ENCODE measurements at regions not wholly inside any gene's neighbourhood (a gene's known extent, or its start where the extent isn't known, plus 50 kb on each side); places are given as distances from the start of the nearest gene placed in this dataset.
A peak's percentile ranks its signal among the peaks of the same experiment; 100 is the strongest.

- H2BK15ac ChIP-seq (replicated peaks; ENCODE audit: low read depth): no peak overlapping the region
- H2BK120ac ChIP-seq (ENCODE audit: low read depth, low read length): no peak overlapping the region
- no peak overlapping the region for H4K8ac ChIP-seq (ENCODE audit: low read depth, low read length)
- DNase-seq: peak; percentile 86
- no peak overlapping the region for H4K5ac ChIP-seq (ENCODE audit: low read length)
- no peaks in the 10 kb centered on the region for H3K79me1 ChIP-seq (ENCODE audit: low read length)
- no CpG with 5 or more reads among the region's 3 CpGs for WGBS (ENCODE audit: extremely low coverage, insufficient coverage, low lambda C conversion rate)
- no peak overlapping the region for H3K4me3 ChIP-seq (ENCODE audit: low read length)
- no peaks in the 10 kb centered on the region for H3K4me1 ChIP-seq (ENCODE audit: control insufficient read depth, low read depth, low read length)
- H3K4me2 ChIP-seq (ENCODE audit: low read length): no peak overlapping the region
- H3K27ac ChIP-seq (ENCODE audit: low read depth, low read length): no peak overlapping the region
- no peaks in the 10 kb centered on the region for H3K79me2 ChIP-seq (ENCODE audit: control insufficient read depth, insufficient read depth, low read length)
- H3K9ac ChIP-seq (ENCODE audit: low read length): no peak overlapping the region
- H2AK5ac ChIP-seq (ENCODE audit: low read length): no peak overlapping the region
- no peaks in the 10 kb centered on the region for H3K27me3 ChIP-seq (ENCODE audit: insufficient read depth, low read length, poor library complexity)
- H3K18ac ChIP-seq (ENCODE audit: low read length): no peak overlapping the region
- no peaks in the 10 kb centered on the region for H3K36me3 ChIP-seq (ENCODE audit: control insufficient read depth, insufficient read depth, low read length)
- H3K23ac ChIP-seq (ENCODE audit: low read length): no peak overlapping the region
- no peak overlapping the region for H3K56ac ChIP-seq (ENCODE audit: low read length)
- no peak overlapping the region for H2BK5ac ChIP-seq (ENCODE audit: low read length)
- H3K4ac ChIP-seq (ENCODE audit: low read depth, low read length): no peak overlapping the region
Measured at GRCh38 chr7:116395141-116395791, 104.3 kb upstream of the CAV2 start.

- WGBS (ENCODE audit: extremely low coverage, insufficient coverage, low lambda C conversion rate): no CpG with 5 or more reads among the region's 2 CpGs
- Histone ChIP-seq H2BK15ac (replicated peaks; ENCODE audit: low read depth) (no peak overlapping the region), H3K18ac (ENCODE audit: low read length) (no peak overlapping the region), H3K9ac (ENCODE audit: low read length) (no peak overlapping the region), H3K23ac (ENCODE audit: low read length) (no peak overlapping the region), H3K27ac (ENCODE audit: low read depth, low read length) (no peak overlapping the region), H4K5ac (ENCODE audit: low read length) (no peak overlapping the region), H2AK5ac (ENCODE audit: low read length) (no peak overlapping the region), H3K4me2 (ENCODE audit: low read length) (no peak overlapping the region), H3K4ac (ENCODE audit: low read depth, low read length) (no peak overlapping the region), H3K4me3 (ENCODE audit: low read length) (no peak overlapping the region), H3K79me1 (ENCODE audit: low read length) (no peaks in the 10 kb centered on the region), H3K79me2 (ENCODE audit: control insufficient read depth, insufficient read depth, low read length) (no peaks in the 10 kb centered on the region), H4K8ac (ENCODE audit: low read depth, low read length) (no peak overlapping the region), H2BK120ac (ENCODE audit: low read depth, low read length) (no peak overlapping the region), H3K56ac (ENCODE audit: low read length) (no peak overlapping the region), H3K4me1 (ENCODE audit: control insufficient read depth, low read depth, low read length) (no peaks in the 10 kb centered on the region), H3K27me3 (ENCODE audit: insufficient read depth, low read length, poor library complexity) (no peaks in the 10 kb centered on the region), H3K36me3 (ENCODE audit: control insufficient read depth, insufficient read depth, low read length) (no peaks in the 10 kb centered on the region), H2BK5ac (ENCODE audit: low read length) (no peak overlapping the region)
- no peak for DNase-seq
Measured at GRCh38 chr7:116398672-116399071, 100.9 kb upstream of the CAV2 start.

- no peak overlapping the region for H3K9ac ChIP-seq (ENCODE audit: low read length)
- no peak overlapping the region for H3K4ac ChIP-seq (ENCODE audit: low read depth, low read length)
- no peak overlapping the region for H3K56ac ChIP-seq (ENCODE audit: low read length)
- H3K4me3 ChIP-seq (ENCODE audit: low read length): no peak overlapping the region
- H2BK120ac ChIP-seq (ENCODE audit: low read depth, low read length): no peak overlapping the region
- DNase-seq: peak; percentile 69
- no peak overlapping the region for H2BK5ac ChIP-seq (ENCODE audit: low read length)
- no peak overlapping the region for H2AK5ac ChIP-seq (ENCODE audit: low read length)
- no peaks in the 10 kb centered on the region for H3K79me2 ChIP-seq (ENCODE audit: control insufficient read depth, insufficient read depth, low read length)
- no peak overlapping the region for H4K8ac ChIP-seq (ENCODE audit: low read depth, low read length)
- no peaks in the 10 kb centered on the region for H3K27me3 ChIP-seq (ENCODE audit: insufficient read depth, low read length, poor library complexity)
- H3K27ac ChIP-seq (ENCODE audit: low read depth, low read length): no peak overlapping the region
- no peaks in the 10 kb centered on the region for H3K79me1 ChIP-seq (ENCODE audit: low read length)
- H3K23ac ChIP-seq (ENCODE audit: low read length): no peak overlapping the region
- no peaks in the 10 kb centered on the region for H3K36me3 ChIP-seq (ENCODE audit: control insufficient read depth, insufficient read depth, low read length)
- H4K5ac ChIP-seq (ENCODE audit: low read length): no peak overlapping the region
- H3K18ac ChIP-seq (ENCODE audit: low read length): no peak overlapping the region
- no peak overlapping the region for H3K4me2 ChIP-seq (ENCODE audit: low read length)
- no peaks in the 10 kb centered on the region for H3K4me1 ChIP-seq (ENCODE audit: control insufficient read depth, low read depth, low read length)
- H2BK15ac ChIP-seq (replicated peaks; ENCODE audit: low read depth): no peak overlapping the region
Measured at GRCh38 chr7:116399819-116400218, 99.7 kb upstream of the CAV2 start.

- DNase-seq: no peak
- no peaks in the 10 kb centered on the region for H3K27me3 ChIP-seq (ENCODE audit: insufficient read depth, low read length, poor library complexity)
- H3K27ac ChIP-seq (ENCODE audit: low read depth, low read length): no peak overlapping the region
- H3K4me2 ChIP-seq (ENCODE audit: low read length): no peak overlapping the region
- H4K5ac ChIP-seq (ENCODE audit: low read length): no peak overlapping the region
- H3K36me3 ChIP-seq (ENCODE audit: control insufficient read depth, insufficient read depth, low read length): no peaks in the 10 kb centered on the region
- H3K18ac ChIP-seq (ENCODE audit: low read length): no peak overlapping the region
- H3K79me2 ChIP-seq (ENCODE audit: control insufficient read depth, insufficient read depth, low read length): no peaks in the 10 kb centered on the region
- H2BK120ac ChIP-seq (ENCODE audit: low read depth, low read length): no peak overlapping the region
- no peak overlapping the region for H3K23ac ChIP-seq (ENCODE audit: low read length)
- no peak overlapping the region for H3K4me3 ChIP-seq (ENCODE audit: low read length)
- H3K56ac ChIP-seq (ENCODE audit: low read length): no peak overlapping the region
- H3K9ac ChIP-seq (ENCODE audit: low read length): no peak overlapping the region
- no peak overlapping the region for H2BK15ac ChIP-seq (replicated peaks; ENCODE audit: low read depth)
- H3K4ac ChIP-seq (ENCODE audit: low read depth, low read length): no peak overlapping the region
- H3K4me1 ChIP-seq (ENCODE audit: control insufficient read depth, low read depth, low read length): no peaks in the 10 kb centered on the region
- H4K8ac ChIP-seq (ENCODE audit: low read depth, low read length): no peak overlapping the region
- H2AK5ac ChIP-seq (ENCODE audit: low read length): no peak overlapping the region
- no peak overlapping the region for H2BK5ac ChIP-seq (ENCODE audit: low read length)
- no CpG with 5 or more reads among the region's 3 CpGs for whole genome bisulfite sequencing (ENCODE audit: extremely low coverage, insufficient coverage, low lambda C conversion rate)
- H3K79me1 ChIP-seq (ENCODE audit: low read length): no peaks in the 10 kb centered on the region
Measured at GRCh38 chr7:116400522-116400921, 99.0 kb upstream of the CAV2 start.

DNA sequence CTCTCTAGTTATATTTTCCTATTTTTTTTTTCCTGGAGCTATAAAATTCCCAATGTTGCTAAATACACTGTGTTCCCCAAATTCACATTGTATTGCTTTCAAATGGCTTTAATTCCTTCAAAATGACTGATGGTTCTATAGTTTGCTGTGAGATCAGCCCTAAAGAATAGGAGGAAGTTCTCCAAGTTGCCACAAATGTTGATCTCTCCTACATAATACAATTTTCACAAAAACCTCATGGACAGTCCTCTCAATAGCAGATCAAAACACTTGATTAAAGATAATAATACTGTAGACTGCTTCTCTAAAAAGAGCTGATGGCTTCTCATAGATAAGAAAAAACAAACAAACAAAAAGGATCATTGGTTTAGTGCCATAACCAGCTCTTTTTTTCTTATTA lies 97.8 kb upstream of the CAV2 start:
- H3K79me1 ChIP-seq (ENCODE audit: low read length): no peaks in the 10 kb centered on the region
- H4K8ac ChIP-seq (ENCODE audit: low read depth, low read length): no peak overlapping the region
- no peak overlapping the region for H2BK15ac ChIP-seq (replicated peaks; ENCODE audit: low read depth)
- H3K27ac ChIP-seq (ENCODE audit: low read depth, low read length): no peak overlapping the region
- no peak overlapping the region for H4K5ac ChIP-seq (ENCODE audit: low read length)
- no peak overlapping the region for H3K18ac ChIP-seq (ENCODE audit: low read length)
- no peak overlapping the region for H3K9ac ChIP-seq (ENCODE audit: low read length)
- no peak overlapping the region for H2BK5ac ChIP-seq (ENCODE audit: low read length)
- no peaks in the 10 kb centered on the region for H3K27me3 ChIP-seq (ENCODE audit: insufficient read depth, low read length, poor library complexity)
- H3K4me3 ChIP-seq (ENCODE audit: low read length): no peak overlapping the region
- H2AK5ac ChIP-seq (ENCODE audit: low read length): no peak overlapping the region
- no peak for DNase-seq
- H3K23ac ChIP-seq (ENCODE audit: low read length): no peak overlapping the region
- H3K4me1 ChIP-seq (ENCODE audit: control insufficient read depth, low read depth, low read length): no peaks in the 10 kb centered on the region
- H3K79me2 ChIP-seq (ENCODE audit: control insufficient read depth, insufficient read depth, low read length): no peaks in the 10 kb centered on the region
- no peaks in the 10 kb centered on the region for H3K36me3 ChIP-seq (ENCODE audit: control insufficient read depth, insufficient read depth, low read length)
- no peak overlapping the region for H2BK120ac ChIP-seq (ENCODE audit: low read depth, low read length)
- H3K4me2 ChIP-seq (ENCODE audit: low read length): no peak overlapping the region
- no peak overlapping the region for H3K4ac ChIP-seq (ENCODE audit: low read depth, low read length)
- no peak overlapping the region for H3K56ac ChIP-seq (ENCODE audit: low read length)

DNA sequence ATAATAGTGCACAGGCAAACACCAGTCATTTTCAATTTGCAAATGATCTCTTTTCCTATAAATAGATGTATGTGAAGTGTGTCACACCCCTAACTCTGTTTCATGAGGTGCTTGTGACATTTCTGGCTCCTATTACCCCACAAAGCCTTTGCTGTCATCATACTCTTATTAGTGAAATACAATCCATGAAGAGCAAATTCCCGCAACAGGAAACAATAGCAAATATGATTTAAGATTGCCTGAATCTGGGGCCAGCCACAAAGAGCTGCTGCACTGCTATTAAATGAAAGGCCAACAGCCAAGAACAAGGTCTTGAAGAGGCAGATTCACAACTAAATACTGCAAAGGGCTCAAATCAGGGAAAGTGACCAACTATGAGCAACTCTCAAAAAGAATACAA lies 96.3 kb upstream of the CAV2 start:
- WGBS (ENCODE audit: extremely low coverage, insufficient coverage, low lambda C conversion rate): no CpG with 5 or more reads among the region's 1 CpG

More for the DNA sequence above, 96.3 kb upstream of the CAV2 start:
- DNase-seq: no peak
- no peak overlapping the region for H3K4ac ChIP-seq (ENCODE audit: low read depth, low read length)
- H3K56ac ChIP-seq (ENCODE audit: low read length): no peak overlapping the region
- H3K18ac ChIP-seq (ENCODE audit: low read length): no peak overlapping the region
- H3K4me3 ChIP-seq (ENCODE audit: low read length): no peak overlapping the region
- no peak overlapping the region for H2AK5ac ChIP-seq (ENCODE audit: low read length)
- no peak overlapping the region for H3K4me2 ChIP-seq (ENCODE audit: low read length)
- H3K27ac ChIP-seq (ENCODE audit: low read depth, low read length): no peak overlapping the region
- H2BK5ac ChIP-seq (ENCODE audit: low read length): no peak overlapping the region
- H2BK15ac ChIP-seq (replicated peaks; ENCODE audit: low read depth): no peak overlapping the region
- H4K8ac ChIP-seq (ENCODE audit: low read depth, low read length): no peak overlapping the region
- no peaks in the 10 kb centered on the region for H3K27me3 ChIP-seq (ENCODE audit: insufficient read depth, low read length, poor library complexity)
- no peak overlapping the region for H4K5ac ChIP-seq (ENCODE audit: low read length)
- H3K4me1 ChIP-seq (ENCODE audit: control insufficient read depth, low read depth, low read length): no peaks in the 10 kb centered on the region
- no peaks in the 10 kb centered on the region for H3K36me3 ChIP-seq (ENCODE audit: control insufficient read depth, insufficient read depth, low read length)
- H3K23ac ChIP-seq (ENCODE audit: low read length): no peak overlapping the region
- no peak overlapping the region for H2BK120ac ChIP-seq (ENCODE audit: low read depth, low read length)
- H3K9ac ChIP-seq (ENCODE audit: low read length): no peak overlapping the region
- H3K79me1 ChIP-seq (ENCODE audit: low read length): no peaks in the 10 kb centered on the region
- no peaks in the 10 kb centered on the region for H3K79me2 ChIP-seq (ENCODE audit: control insufficient read depth, insufficient read depth, low read length)

All from mesendoderm (in vitro differentiated cells).